ENCODE measurements at regions not wholly inside any gene's neighbourhood (a gene's known extent, or its start where the extent isn't known, plus 50 kb on each side); places are given as distances from the start of the nearest gene placed in this dataset.

DNA sequence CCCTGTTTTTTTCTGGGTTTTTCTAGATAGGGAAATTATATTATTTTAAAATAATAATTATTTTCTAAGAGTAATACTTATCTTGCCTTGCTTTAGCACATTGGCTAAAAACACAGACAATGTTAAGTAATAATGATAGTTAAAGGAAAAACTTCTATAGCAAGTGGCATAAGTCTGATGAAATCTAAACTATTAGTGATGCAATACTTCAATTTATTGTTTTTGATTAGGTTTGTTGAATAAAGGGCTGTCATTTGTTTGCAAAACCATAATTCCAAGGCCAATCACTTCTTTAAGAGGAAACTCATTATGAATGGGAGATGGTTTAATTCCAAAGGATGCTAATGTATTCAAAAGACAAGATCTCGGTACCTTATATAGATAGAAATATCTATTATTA is 293.8 kb upstream of the FBXL7 start:
- no peak for DNase-seq (ENCODE audit: low spot score)

DNA sequence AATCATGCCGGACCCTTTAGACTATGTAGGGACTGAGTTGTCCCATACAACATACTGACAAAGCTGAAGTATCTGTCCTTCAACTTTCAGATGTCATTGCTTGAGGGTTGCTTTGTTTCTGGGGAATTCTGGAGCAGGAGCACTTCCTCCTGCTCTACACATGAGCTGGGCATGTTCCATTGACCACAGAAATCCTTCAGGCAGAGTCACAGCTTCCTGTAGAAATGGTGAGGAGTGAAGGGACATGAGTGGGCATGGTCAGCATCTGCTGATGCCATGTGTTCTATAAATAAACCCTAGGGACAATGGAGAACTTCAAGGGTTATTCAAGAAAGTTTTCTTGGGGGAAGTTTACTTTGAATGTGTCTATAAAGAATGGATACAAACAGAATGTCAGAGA is 296.6 kb upstream of the FBXL7 start:
- DNase-seq (ENCODE audit: low spot score): no peak

DNA sequence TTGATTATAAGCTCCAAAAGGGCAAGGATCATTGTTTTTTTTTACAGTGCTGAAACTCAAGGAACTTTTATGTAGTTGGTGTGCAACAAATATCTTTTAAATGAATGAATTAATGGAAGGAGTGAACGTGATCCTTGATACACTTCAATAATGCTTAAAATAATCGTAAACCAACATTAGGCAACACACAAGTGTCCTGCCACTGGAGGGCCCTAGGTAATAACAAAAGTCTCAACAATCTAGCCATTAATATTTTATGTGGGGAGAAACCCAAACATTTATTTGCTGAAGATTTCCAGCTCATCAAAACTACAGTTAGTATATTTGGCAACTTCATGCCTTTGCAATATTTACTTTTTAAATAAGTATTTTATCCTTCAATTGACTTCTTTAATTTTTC is 309.0 kb upstream of the FBXL7 start:
- DNase-seq (ENCODE audit: low spot score): no peak

DNA sequence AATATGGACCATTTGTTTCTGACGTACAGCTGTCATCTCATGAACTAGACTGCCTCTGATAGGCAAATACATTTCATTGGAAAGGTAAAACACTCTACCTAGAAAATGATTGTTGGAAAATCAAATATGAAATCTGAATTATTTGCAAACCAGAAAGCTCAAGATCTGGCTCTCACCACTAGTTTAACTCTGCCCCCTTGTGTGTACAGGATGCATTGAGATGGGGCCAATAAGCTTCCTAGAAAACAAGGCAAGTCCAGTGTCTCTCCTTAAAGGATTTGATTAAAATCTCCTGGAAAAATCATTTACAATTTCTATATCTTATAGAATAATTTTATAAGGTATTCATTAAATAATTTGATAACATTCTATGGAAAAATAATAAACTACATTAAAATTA is 311.9 kb upstream of the ANKH start:
- no peak for DNase-seq (ENCODE audit: low spot score)

DNA sequence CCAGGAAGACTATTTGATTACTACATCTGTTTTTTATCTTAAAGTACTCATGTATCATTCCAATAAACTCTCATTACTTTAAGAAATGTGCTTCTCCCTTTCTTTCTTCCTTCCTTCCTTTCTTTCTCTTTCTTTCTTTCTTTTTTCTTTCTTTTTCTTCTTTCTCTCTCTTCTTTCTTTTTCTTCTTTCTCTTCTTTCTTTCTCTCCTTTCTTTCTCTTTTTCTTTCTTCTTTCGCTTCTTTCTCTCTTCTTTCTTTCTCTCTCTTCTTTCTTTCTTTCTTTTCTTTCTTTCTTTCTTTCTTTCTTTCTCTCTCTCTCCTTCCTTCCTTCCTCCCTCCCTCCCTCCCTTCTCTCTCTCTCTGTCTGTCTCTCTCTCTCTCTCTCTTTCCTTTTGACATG is 298.6 kb upstream of the ANKH start:
- DNase-seq (ENCODE audit: low spot score): no peak

DNA sequence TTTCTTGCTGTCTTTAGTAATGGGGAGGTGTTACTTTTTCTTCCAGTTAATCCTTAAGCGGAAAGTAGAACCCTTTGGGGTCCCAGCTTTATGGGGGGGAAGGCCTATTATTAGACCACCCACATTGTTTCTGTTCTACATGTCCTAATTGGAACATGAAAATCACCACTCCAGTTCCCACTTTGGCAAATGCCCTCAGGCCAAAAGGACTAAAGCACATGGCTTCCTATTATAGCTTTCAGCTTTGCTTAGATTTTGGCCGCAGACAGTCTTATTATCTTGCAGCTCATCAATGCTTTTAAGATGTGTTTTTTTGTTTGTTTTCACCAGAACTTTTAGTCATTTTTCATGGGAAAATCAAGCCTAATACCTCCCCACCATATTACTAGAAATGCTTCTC is 296.8 kb upstream of the ANKH start:
- no peak for DNase-seq (ENCODE audit: low spot score)

DNA sequence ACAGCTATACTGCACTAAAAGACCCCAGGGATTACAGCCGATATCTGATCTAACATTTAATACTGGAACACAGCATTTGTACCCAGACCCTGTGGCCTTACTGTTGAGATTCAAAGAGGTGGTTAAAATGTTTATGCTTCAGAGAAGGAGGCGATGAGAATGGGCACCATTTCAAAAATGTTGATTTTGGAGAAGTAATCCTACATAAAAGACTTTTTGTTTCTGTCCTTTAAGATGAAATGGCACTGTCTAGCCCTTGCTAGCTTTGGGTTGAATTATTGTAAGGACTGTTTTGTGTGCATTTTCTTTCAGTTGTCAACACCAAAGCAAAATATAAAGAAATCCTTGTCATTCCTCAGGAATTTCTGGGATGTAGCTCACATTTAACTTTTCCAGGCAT is 288.5 kb upstream of the ANKH start:
- no peak for DNase-seq (ENCODE audit: low spot score)

DNA sequence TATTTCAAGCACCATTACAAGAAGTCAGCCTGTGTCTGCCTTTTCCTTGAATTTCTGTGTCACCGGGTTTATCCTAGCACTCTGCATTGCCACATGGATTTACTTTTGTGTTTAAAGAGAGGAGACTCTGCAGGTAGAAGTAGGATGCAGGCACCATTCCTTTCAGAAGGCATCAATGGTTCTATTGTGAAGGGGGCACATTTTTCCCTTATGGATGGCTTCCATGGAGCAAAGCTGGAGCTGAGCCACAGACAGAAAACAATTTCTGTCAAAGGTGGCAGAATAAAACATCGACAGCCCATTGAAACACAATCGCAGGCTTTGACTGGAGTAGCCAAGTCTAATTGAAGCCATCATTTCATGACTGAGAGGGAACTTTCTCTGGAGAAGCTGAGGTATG is 288.0 kb upstream of the ANKH start:
- no peak for DNase-seq (ENCODE audit: low spot score)

DNA sequence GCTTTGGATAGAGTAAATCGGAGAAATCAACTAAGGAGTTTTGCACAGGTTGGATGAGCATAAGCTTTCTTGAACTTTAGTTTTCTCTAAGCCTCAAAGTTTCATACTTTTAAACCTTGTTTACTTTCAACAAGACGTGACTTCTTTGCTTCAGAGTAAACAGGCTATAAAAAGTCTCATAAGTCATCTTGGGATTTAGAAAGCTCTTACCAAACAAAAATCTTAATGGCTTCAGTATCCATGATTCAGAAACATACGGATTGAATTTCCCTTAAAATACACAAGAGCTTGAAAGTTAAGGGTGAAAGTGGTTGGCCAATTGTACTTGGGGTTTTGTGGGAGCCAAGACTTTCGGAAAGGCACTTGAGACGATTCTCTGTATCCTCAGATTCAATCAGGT is 270.9 kb upstream of the ANKH start:
- DNase-seq (ENCODE audit: low spot score): no peak

DNA sequence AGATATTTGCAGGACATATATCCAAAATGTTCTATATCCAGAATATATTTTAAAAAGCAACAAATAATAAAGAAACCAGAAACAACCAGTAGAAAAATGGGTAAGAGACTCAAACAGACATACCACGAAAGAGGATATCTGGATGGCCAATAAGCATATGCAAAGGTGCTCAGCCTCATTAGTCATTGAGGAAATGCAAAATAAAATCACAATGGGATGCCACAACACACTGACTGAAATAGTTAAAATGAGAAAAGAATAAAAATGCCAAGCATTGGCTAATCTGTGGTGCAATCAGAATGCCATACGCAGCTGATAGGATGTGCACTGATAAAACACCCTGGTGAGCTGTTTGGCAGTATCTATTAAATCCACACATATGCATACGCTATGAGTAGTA is 265.8 kb upstream of the ANKH start:
- no peak for DNase-seq (ENCODE audit: low spot score)

DNA sequence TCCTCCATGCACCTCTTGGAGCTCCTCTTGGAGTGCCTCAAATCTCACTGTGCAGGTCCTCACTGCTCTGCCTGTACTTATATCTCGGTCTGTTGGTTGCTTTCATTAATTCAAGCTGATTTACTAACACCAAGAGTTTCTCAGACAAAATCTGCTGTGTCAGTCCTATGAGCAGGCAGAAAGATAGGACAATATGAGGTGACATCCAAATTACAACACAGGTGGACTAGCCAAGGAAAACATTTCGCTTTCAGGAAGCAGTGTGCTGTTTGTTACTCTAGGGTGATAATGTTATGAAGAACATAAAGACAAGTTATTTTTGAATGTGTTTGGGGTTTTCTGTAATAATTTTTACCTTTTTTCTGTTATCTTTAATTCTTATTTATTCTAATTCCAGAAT is 264.1 kb upstream of the ANKH start:
- DNase-seq (ENCODE audit: low spot score): no peak

DNA sequence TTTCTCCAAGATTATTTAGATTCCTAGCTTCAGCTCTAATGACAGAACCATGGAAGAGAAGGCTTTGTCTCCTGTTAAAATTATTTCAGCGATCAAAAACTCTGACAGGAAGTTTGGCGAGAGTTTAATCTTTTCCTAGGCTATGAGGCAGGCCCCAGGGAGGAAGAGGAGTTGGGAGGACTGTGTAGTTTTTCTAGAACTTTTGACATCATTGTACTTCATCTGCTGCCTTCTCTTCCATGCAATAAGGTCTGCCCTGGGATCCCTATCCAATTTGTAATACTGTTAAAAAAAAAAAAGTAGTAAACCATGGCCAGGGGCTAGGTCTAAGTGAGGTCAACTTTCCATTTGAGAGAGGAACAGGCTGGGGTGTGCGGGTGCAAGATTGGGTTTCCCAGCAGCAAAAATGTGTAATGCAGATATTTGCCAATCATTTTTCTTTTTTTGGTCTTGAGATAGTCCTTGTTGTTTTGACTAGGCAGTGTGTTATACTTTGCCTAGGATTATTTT is 261.9 kb upstream of the ANKH start:
- no peak for DNase-seq (ENCODE audit: low spot score)

DNA sequence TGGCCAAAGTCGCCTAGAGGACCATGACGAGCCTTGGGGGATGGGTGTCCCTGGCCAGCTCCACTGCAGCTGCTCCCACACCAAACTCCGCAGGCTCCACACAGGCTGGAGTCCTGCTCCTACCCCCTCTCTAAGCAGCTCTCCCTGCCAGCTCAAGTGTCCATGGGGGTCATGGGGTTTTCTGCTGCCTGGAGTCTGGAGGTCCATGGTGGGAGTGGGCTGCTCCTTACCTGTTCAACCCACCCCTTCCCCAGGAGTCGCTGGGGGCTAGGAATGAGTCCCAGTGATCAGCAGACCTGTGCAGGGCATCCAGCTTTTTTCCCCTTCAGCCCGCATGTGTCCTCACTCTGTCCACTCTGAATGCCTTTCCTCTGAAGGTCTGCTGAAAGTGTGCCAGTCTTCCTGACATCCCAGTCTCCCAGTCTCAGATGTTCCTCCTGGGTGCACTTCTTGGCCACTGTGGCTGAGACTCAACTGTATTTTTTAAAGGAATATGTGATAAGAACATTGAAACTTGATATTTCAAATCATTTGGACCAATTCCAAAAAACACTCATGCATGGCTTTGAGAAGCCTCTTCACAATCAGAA is 261.3 kb upstream of the ANKH start:
- no peak for DNase-seq (ENCODE audit: low spot score)

DNA sequence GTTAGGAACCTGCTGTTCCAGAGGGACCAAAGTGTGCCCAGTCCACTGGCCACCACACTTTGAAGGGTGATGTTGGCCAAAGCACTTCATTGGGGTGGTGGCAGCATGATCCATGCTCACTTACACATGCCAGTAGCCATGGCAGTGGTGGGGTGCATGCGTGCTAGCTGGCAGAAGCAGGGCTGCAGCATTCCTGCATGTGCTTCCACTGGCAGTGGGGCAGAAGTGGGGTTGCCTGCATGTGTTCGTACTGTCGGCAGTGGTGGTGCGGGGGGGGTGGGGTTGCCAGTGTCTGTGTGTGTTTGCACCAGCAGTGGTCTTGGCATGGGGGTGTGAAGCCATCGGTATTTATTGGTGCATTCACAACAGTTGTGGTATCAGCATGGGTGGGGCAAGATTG is 260.3 kb upstream of the ANKH start:
- DNase-seq (ENCODE audit: low spot score): no peak

DNA sequence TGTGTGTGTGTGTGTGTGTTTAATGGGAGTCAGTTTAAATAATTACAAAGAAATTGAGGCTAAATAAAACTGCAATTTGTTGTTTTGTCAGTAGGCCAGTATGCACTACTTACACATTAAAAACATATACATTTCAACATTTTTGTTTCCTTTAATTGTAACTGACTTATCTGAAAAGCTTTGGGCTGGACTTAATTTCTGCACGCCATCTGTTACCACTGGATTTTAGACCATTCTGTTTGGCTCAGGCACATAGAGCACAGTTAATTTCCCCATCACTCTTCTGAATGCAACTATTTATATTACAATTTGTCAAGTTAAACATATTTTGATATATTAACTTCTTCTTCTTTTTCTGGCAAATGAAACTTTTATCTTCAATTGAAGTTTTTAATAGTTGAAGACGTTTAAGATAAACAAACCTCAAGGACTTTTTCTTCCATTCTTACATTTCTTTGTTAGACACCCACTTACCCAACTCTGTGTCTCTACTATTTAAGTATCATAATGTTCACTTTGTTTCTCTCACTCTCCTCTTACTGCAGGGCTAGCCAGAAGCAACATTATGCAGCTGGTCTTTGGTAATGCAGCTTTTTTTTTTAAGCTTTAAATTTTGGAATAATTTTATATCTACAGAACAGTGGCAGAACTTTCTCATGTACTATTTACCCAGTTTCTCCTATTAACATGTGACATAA is 253.4 kb upstream of the ANKH start:
- DNase-seq (ENCODE audit: low spot score): no peak

DNA sequence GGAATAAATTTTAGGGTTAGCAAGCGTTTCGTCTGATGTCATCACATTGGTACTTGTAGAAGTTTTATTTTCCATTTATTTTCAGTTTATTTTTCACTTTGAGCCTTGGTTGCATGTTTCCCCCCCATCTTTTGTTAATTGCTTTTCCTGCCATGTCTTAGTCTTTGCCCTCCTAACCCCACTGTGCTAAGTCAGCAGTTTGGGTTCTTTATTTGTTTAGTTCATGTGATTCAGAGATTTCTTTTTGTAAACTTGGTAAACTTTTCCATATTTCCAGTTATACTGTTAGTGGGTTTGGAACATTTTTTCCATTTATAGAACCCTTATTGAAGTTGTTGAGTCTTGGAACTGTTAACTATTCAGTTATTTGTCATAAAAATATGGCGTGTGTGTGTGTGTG is 252.9 kb upstream of the ANKH start:
- no peak for DNase-seq (ENCODE audit: low spot score)

DNA sequence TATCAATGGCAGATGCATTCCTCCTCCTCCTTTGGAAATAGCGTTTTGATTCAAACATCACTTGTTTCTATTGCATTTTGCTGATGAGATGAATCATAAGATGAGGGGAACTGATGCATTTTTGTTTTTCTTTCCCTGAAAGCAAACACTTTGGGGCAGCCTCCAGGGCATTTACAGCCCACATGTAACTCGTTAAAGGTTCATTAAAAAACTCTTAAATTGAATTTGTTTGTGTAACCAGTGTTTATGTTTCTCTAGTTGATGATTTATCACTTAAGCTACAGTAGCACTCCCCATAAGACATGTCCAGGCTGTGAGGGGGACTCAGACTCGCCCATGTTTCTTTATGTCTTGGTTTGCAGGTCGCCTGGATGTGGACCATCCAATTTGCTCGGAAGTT is 246.1 kb upstream of the ANKH start:
- no peak for DNase-seq (ENCODE audit: low spot score)

DNA sequence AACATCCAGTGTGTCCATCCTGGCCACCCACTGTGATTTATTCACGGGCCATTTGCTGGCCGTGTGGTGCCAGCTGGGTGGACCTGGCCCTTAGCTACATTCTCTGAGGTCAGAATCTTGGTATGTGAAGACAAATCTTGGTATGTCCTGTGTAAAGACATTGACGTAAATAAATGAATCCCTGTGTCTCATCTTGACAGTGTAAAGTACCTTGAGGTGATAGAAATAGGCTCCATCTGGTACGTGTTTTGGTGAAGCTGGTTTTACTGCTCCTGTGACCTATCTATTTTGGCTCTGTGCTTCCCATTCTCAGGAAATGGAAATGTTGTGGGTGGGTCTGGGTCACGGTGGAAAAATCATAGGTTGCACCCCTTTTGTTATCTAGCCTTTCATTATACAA is 245.4 kb upstream of the ANKH start:
- DNase-seq (ENCODE audit: low spot score): peak; percentile 20

DNA sequence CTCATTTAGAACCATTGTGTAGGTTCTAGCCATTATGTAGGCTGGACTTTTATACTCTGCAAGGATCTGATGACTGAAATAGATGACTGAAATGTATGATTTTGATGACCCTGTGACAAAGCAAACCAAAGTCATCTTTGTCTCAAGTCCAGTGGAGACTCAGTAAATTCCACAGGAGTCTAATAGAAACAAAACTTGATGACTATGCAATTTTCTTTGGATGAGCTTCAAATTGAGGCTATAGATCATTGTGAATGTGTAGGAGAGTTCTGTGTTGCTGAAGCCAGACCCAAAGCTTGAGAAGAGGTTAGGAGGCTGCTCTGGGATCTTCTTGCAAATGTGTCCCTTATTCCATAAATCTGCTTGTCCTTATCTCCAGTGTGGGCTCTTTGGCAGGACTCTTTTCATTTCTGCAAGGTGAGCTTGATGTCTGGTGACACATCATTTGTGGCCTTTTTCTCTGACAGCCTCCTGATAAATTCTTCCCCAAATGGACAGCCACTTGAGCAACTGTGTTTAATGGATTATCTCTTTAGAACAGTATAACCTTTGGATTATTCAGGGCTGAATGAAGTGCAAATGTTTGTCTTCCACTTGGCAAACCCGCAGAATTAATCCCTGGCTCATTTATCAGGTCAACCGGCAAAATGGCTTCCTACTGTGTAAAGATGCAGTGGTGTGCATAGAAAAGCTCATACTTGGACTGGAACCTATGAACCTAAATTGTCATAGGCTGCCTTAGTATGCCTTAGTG is 235.1 kb upstream of the ANKH start:
- DNase-seq (ENCODE audit: low spot score): no peak

DNA sequence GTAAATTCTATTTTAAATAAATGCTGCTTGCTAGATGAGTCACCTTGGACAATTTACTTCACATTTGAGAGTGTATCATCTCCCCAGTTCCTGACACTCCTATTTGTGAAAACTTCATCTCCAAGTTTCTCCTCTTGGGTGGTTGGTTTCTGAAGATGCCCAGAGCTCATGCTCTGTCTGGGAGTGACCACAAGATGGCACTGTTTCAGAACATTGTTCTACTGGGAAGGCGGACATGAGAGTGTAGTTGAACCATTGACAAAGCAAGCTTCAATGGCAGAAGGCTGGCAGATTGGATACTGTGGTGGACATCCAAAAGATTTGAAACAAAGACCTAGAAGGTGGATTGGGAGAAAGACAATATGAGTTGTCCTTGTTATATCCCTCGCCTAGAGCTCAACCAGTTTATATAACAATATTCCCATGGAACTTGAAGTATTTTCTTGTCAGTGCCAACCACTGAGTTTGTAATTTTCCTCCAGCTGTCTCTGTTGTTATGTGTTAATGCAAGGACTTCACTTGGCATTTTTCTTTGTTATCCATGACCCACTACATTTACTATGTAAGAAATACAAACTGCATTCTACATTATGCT is 234.3 kb upstream of the ANKH start:
- peak; percentile 33 for DNase-seq (ENCODE audit: low spot score)

DNA sequence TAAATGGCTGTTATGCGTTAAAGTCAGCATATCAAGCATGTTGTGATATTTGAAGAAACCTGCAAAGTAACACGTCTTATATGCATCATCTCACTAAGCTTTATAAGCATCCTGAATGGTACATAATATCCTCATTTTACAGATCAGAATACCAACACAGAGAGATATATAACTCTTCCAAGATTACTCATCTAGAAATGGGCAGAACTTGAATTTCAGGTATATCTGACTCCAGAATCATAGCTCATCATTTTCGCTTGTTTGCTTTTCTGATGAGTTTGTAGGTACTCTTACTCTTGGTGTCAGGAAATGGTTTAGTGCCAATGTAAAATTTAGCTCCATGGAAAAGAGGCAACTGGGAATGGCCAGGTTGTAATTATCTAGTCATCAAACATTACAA is 232.3 kb upstream of the ANKH start:
- DNase-seq (ENCODE audit: low spot score): no peak

DNA sequence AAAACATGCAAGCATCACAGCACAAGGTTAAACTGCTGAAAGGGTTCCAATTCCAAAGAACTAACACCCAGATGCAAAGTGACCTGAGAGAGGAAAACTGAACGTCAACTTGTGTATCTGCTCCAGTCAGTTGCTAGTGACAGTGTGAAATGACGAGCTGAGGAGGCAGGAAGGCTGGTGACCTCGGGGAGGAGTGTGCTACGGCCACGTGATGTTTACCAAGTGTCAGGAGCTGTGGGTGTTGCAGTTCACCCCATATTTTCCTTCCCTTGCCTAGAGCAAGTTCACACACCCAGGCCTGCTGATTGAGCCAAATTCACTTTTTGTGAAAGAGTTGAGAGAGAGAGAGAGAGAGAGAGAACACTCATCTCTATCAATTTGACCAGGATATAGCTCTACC is 231.6 kb upstream of the ANKH start:
- DNase-seq (ENCODE audit: low spot score): no peak

DNA sequence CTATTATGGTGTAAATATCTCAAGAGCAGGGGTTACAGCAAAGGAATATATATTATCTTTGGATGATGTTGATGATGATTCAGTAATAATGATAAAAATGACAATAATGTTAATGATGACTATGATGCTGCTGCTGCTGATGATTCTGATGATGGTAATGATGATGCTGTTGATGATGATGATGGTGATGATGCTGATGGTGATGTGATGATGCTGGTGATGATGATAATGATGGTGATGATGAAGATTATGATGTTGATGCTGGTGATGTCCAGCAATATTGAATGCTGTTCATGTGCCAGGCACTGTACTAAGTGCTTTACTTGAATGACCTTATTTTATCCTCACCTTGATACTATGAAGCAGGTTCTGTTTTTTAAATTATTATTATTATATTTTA is 226.0 kb upstream of the ANKH start:
- DNase-seq (ENCODE audit: low spot score): no peak

Data from cerebellar cortex (tissue), 1 donor.